Neural cell (in vitro differentiated cells): ENCODE measurements at regions not wholly inside any gene's neighbourhood (a gene's known extent, or its start where the extent isn't known, plus 50 kb on each side); places are given as distances from the start of the nearest gene placed in this dataset.

ENCODE experiments used
- H2AFZ ChIP-seq: fragments of 200-600, 300-800 bp; sonication (generic), shearing (Covaris generic); 2 replicates; pipeline ENCODE4 v1.6.0; 2014; ENCODE audit warnings: low read depth, mild to moderate bottlenecking, antibody characterized with exemption, low read length, moderate library complexity
- H3F3A ChIP-seq: fragments of 200-600 bp; shearing (Covaris generic); 2 replicates; pipeline ENCODE4 v1.6.1; 2016; ENCODE audit warnings: mild to moderate bottlenecking, moderate library complexity, mixed read lengths, antibody characterized with exemption, low read length; ENCODE audit not compliant: insufficient read depth, poor library complexity, severe bottlenecking
- H3K27ac ChIP-seq: fragments of 200-600, 300-800 bp; sonication (generic), shearing (Covaris generic); 2 replicates; pipeline ENCODE4 v1.5.1; 2014; ENCODE audit warnings: mild to moderate bottlenecking, low read length, moderate library complexity
- H3K27me3 ChIP-seq: fragments of 300-800, 200-600 bp; sonication (generic), shearing (Covaris generic); 2 replicates; pipeline ENCODE4 v1.6.0; 2014; ENCODE audit warnings: mild to moderate bottlenecking, low read depth, low read length, moderate library complexity; ENCODE audit not compliant: insufficient read depth
- H3K36me3 ChIP-seq: fragments of 300-800, 200-600 bp; sonication (generic), shearing (Covaris generic); 2 replicates; pipeline ENCODE4 v1.5.1; 2014; ENCODE audit warnings: mild to moderate bottlenecking, antibody characterized with exemption, low read length, moderate library complexity; ENCODE audit not compliant: insufficient read depth
- H3K4me2 ChIP-seq: fragments of 300-800, 200-600 bp; sonication (generic), shearing (Covaris generic); 2 replicates; pipeline ENCODE4 v1.6.0; 2014; ENCODE audit warnings: mild to moderate bottlenecking, low read length
- H3K4me3 ChIP-seq: fragments of 300-800, 200-600 bp; sonication (generic), shearing (Covaris generic); 2 replicates; pipeline ENCODE4 v1.5.1; 2014; ENCODE audit warnings: mild to moderate bottlenecking, low read length, moderate library complexity
- H3K79me2 ChIP-seq: fragments of 200-600 bp; shearing (Covaris generic); replicated peaks from 2 replicates; pipeline ENCODE4 v1.6.0; 2014; ENCODE audit warnings: mild to moderate bottlenecking, low read length, moderate library complexity; ENCODE audit not compliant: insufficient read depth
- H3K9ac ChIP-seq: fragments of 300-800, 200-600 bp; sonication (generic), shearing (Covaris generic); 2 replicates; pipeline ENCODE4 v1.6.1; 2016; ENCODE audit warnings: mild to moderate bottlenecking, low read length, mixed read lengths
- H3K9me2 ChIP-seq: fragments of 200-600 bp; shearing (Covaris generic); 2 replicates; pipeline ENCODE4 v1.6.1; 2016; ENCODE audit warnings: mild to moderate bottlenecking, low read length, mixed read lengths; ENCODE audit not compliant: insufficient read depth
- H3K9me3 ChIP-seq: fragments of 200-600, 300-800 bp; sonication (generic), shearing (Covaris generic); 2 replicates; pipeline ENCODE4 v1.6.1; 2016; ENCODE audit warnings: mild to moderate bottlenecking, mixed run types, low read length, moderate library complexity, mixed read lengths
- H4K20me1 ChIP-seq: fragments of 200-600 bp; shearing (Covaris generic); 2 replicates; pipeline ENCODE4 v1.6.1; 2016; ENCODE audit warnings: mild to moderate bottlenecking, mixed run types; ENCODE audit not compliant: insufficient read depth
- EP300 ChIP-seq: fragments of 450-650 bp; conservative IDR thresholded peaks from 2 replicates; pipeline ENCODE4 v1.6.1; 2014; ENCODE audit warnings: antibody characterized with exemption, mild to moderate bottlenecking, moderate library complexity; ENCODE audit not compliant: poor library complexity, severe bottlenecking
- EZH2 ChIP-seq: fragments of 200-600, 300-800 bp; shearing (Covaris generic), sonication (generic); IDR thresholded peaks from 2 replicates; pipeline ENCODE4 v1.6.1; 2014; ENCODE audit warnings: antibody characterized with exemption, low read length, borderline replicate concordance, mild to moderate bottlenecking; ENCODE audit not compliant: insufficient read depth, poor library complexity, severe bottlenecking
- MXI1 ChIP-seq: fragments of 450-650 bp; conservative IDR thresholded peaks from 2 replicates; pipeline ENCODE4 v1.6.1; 2014; ENCODE audit warnings: antibody characterized with exemption, mild to moderate bottlenecking; ENCODE audit not compliant: poor library complexity, severe bottlenecking
- POLR2AphosphoS5 ChIP-seq: IDR thresholded peaks from 2 replicates; pipeline ENCODE4 v1.6.1; 2012
- RAD21 ChIP-seq: fragments of 450-650 bp; conservative IDR thresholded peaks from 2 replicates; pipeline ENCODE4 v1.6.1; 2014; ENCODE audit warnings: antibody characterized with exemption, mild to moderate bottlenecking, moderate library complexity
- SMC3 ChIP-seq: fragments of 450-650 bp; conservative IDR thresholded peaks from 2 replicates; pipeline ENCODE4 v1.6.1; 2014; ENCODE audit warnings: antibody characterized with exemption, mild to moderate bottlenecking, moderate library complexity; ENCODE audit not compliant: poor library complexity
- TAF1 ChIP-seq: IDR thresholded peaks from 2 replicates; pipeline ENCODE4 v1.6.1; 2012; ENCODE audit warnings: low read depth
- TF ChIP-seq, protein P1 (sequence below): fragments of 450-650 bp; IDR thresholded peaks from 2 replicates; pipeline ENCODE4 v1.5.1; 2014; ENCODE audit warnings: antibody characterized with exemption, mild to moderate bottlenecking, moderate library complexity; ENCODE audit not compliant: poor library complexity, severe bottlenecking
- TF ChIP-seq, protein P2 (sequence below): IDR thresholded peaks from 2 replicates; pipeline ENCODE4 v1.6.1; 2012; ENCODE audit warnings: borderline replicate concordance

- no peak for TF ChIP-seq EZH2
- TF ChIP-seq MXI1 = no peak
- no peak for TF ChIP-seq RAD21
- TF ChIP-seq SMC3 = no peak
- TF ChIP-seq, protein P1, sequence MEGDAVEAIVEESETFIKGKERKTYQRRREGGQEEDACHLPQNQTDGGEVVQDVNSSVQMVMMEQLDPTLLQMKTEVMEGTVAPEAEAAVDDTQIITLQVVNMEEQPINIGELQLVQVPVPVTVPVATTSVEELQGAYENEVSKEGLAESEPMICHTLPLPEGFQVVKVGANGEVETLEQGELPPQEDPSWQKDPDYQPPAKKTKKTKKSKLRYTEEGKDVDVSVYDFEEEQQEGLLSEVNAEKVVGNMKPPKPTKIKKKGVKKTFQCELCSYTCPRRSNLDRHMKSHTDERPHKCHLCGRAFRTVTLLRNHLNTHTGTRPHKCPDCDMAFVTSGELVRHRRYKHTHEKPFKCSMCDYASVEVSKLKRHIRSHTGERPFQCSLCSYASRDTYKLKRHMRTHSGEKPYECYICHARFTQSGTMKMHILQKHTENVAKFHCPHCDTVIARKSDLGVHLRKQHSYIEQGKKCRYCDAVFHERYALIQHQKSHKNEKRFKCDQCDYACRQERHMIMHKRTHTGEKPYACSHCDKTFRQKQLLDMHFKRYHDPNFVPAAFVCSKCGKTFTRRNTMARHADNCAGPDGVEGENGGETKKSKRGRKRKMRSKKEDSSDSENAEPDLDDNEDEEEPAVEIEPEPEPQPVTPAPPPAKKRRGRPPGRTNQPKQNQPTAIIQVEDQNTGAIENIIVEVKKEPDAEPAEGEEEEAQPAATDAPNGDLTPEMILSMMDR = no peak
- TF ChIP-seq TAF1 = no peak
- no peak for TF ChIP-seq POLR2AphosphoS5
- TF ChIP-seq, protein P2, sequence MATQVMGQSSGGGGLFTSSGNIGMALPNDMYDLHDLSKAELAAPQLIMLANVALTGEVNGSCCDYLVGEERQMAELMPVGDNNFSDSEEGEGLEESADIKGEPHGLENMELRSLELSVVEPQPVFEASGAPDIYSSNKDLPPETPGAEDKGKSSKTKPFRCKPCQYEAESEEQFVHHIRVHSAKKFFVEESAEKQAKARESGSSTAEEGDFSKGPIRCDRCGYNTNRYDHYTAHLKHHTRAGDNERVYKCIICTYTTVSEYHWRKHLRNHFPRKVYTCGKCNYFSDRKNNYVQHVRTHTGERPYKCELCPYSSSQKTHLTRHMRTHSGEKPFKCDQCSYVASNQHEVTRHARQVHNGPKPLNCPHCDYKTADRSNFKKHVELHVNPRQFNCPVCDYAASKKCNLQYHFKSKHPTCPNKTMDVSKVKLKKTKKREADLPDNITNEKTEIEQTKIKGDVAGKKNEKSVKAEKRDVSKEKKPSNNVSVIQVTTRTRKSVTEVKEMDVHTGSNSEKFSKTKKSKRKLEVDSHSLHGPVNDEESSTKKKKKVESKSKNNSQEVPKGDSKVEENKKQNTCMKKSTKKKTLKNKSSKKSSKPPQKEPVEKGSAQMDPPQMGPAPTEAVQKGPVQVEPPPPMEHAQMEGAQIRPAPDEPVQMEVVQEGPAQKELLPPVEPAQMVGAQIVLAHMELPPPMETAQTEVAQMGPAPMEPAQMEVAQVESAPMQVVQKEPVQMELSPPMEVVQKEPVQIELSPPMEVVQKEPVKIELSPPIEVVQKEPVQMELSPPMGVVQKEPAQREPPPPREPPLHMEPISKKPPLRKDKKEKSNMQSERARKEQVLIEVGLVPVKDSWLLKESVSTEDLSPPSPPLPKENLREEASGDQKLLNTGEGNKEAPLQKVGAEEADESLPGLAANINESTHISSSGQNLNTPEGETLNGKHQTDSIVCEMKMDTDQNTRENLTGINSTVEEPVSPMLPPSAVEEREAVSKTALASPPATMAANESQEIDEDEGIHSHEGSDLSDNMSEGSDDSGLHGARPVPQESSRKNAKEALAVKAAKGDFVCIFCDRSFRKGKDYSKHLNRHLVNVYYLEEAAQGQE = no peak
- TF ChIP-seq EP300 = no peak
- H3K36me3 ChIP-seq = no peaks in the 10 kb centered on the region
- H3K27ac ChIP-seq = no peak overlapping the region
- no peaks in the 10 kb centered on the region for H4K20me1 ChIP-seq
- no peaks in the 10 kb centered on the region for H3F3A ChIP-seq
- H3K27me3 ChIP-seq = no peaks in the 10 kb centered on the region
- H3K4me3 ChIP-seq = no peak overlapping the region
- no peaks in the 10 kb centered on the region for H3K9me2 ChIP-seq
- H3K9ac ChIP-seq = no peak overlapping the region
- no peak overlapping the region for H3K4me2 ChIP-seq
- no peaks in the 10 kb centered on the region for H3K79me2 ChIP-seq
- H2AFZ ChIP-seq = no peak overlapping the region
- H3K9me3 ChIP-seq = no peaks in the 10 kb centered on the region
Measured at GRCh38 chr11:28756977-28757376, 648.8 kb downstream of the METTL15 start.

DNA sequence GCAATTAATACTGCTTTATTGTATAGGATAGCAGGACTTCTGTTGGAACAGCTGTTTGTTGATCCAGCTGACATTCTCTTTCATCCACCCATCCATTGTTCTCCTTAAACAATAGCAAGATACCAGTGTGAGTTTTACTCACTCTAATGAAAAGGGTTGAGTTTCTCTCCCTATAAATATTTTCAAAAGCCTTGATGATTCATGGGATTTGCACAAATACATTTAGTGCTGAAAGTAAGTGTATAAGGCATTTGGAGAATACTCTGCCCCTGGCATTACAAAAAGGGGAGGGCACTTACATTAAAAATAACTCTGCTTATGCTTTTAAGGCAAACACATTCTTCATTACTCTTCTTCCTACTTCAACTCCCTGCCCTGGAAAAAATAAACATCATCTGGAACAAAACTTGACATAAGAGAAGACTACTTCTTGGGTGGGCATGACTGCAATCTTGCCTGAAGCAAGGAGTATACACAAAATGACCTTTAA is 634.9 kb downstream of the METTL15 start:
- H2AFZ ChIP-seq = no peak overlapping the region
- no peaks in the 10 kb centered on the region for H3K27me3 ChIP-seq
- no peak overlapping the region for H3K27ac ChIP-seq
- TF ChIP-seq SMC3 (no peak), EZH2 (no peak), POLR2AphosphoS5 (no peak), RAD21 (no peak), MXI1 (no peak), TAF1 (no peak), EP300 (no peak)
- TF ChIP-seq, protein P2 = no peak
- TF ChIP-seq, protein P1 = no peak
- H3K9me2 ChIP-seq = no peaks in the 10 kb centered on the region
- no peaks in the 10 kb centered on the region for H3K36me3 ChIP-seq
- H3K4me2 ChIP-seq = no peak overlapping the region
- no peak overlapping the region for H3K9ac ChIP-seq
- no peaks in the 10 kb centered on the region for H3F3A ChIP-seq
- H3K79me2 ChIP-seq = no peaks in the 10 kb centered on the region
- H4K20me1 ChIP-seq = no peaks in the 10 kb centered on the region
- no peak overlapping the region for H3K4me3 ChIP-seq
- no peaks in the 10 kb centered on the region for H3K9me3 ChIP-seq
